H9 (cell line): ENCODE measurements at regions not wholly inside any gene's neighbourhood (a gene's known extent, or its start where the extent isn't known, plus 50 kb on each side); places are given as distances from the start of the nearest gene placed in this dataset.

Source experiments
- DNase-seq: peaks from one replicate; pipeline ENCODE4 v3.0.0-alpha.2; 2017
- H2AFZ ChIP-seq: one replicate; pipeline ENCODE4 v1.6.1; 2013; ENCODE audit warnings: mild to moderate bottlenecking, low read length, control low read depth, moderate library complexity
- H2AK5ac ChIP-seq: 2 replicates; pipeline ENCODE4 v1.6.1; 2013; ENCODE audit warnings: low read length, control low read depth, mixed read lengths; ENCODE audit not compliant: insufficient read length
- H2BK120ac ChIP-seq: one replicate; pipeline ENCODE4 v1.6.1; 2013; ENCODE audit warnings: low read depth, mild to moderate bottlenecking, low read length, control low read depth, inconsistent platforms; ENCODE audit not compliant: poor library complexity, severe bottlenecking
- H2BK12ac ChIP-seq: 2 replicates; pipeline ENCODE4 v1.6.1; 2013; ENCODE audit warnings: low read length, control low read depth, mixed read lengths, low read depth; ENCODE audit not compliant: insufficient read length
- H2BK15ac ChIP-seq: 2 replicates; pipeline ENCODE4 v1.6.1; 2013; ENCODE audit warnings: low read depth, low read length, control low read depth
- H2BK20ac ChIP-seq: one replicate; pipeline ENCODE4 v1.6.1; 2013; ENCODE audit warnings: low read depth, mild to moderate bottlenecking, low read length, control low read depth, inconsistent platforms; ENCODE audit not compliant: poor library complexity, severe bottlenecking
- H2BK5ac ChIP-seq: 2 replicates; pipeline ENCODE4 v1.6.1; 2013; ENCODE audit warnings: low read length, control low read depth, mixed read lengths; ENCODE audit not compliant: insufficient read length
- H3K14ac ChIP-seq: 2 replicates; pipeline ENCODE4 v1.6.1; 2013; ENCODE audit warnings: low read length, control low read depth; ENCODE audit not compliant: insufficient read depth
- H3K18ac ChIP-seq: 2 replicates; pipeline ENCODE4 v1.6.1; 2013; ENCODE audit warnings: low read depth, mild to moderate bottlenecking, mixed read lengths, low read length, control low read depth; ENCODE audit not compliant: insufficient read length
- H3K23ac ChIP-seq: 2 replicates; pipeline ENCODE4 v1.6.1; 2013; ENCODE audit warnings: low read length, control low read depth, mixed read lengths, low read depth; ENCODE audit not compliant: insufficient read length
- H3K23me2 ChIP-seq: 2 replicates; pipeline ENCODE4 v1.6.1; 2013; ENCODE audit warnings: low read depth, mild to moderate bottlenecking, mixed read lengths, low read length, control low read depth; ENCODE audit not compliant: insufficient read length, poor library complexity, severe bottlenecking
- H3K27ac ChIP-seq: 2 replicates; pipeline ENCODE4 v1.5.1; 2013; ENCODE audit warnings: low read length, control low read depth, mixed read lengths, low read depth; ENCODE audit not compliant: insufficient read length
- H3K27me3 ChIP-seq: 2 replicates; pipeline ENCODE4 v1.6.1; 2013; ENCODE audit warnings: low read length, control low read depth, inconsistent platforms; ENCODE audit not compliant: insufficient read depth
- H3K4ac ChIP-seq: 2 replicates; pipeline ENCODE4 v1.6.1; 2013; ENCODE audit warnings: low read depth, mild to moderate bottlenecking, control low read depth, inconsistent platforms, low read length, moderate library complexity
- H3K4me1 ChIP-seq: 2 replicates; pipeline ENCODE4 v1.6.1; 2013; ENCODE audit warnings: low read length, control low read depth, inconsistent platforms; ENCODE audit not compliant: insufficient read depth
- H3K4me2 ChIP-seq: 2 replicates; pipeline ENCODE4 v1.6.1; 2013; ENCODE audit warnings: low read length, control low read depth, mixed read lengths; ENCODE audit not compliant: insufficient read length, insufficient read depth
- H3K56ac ChIP-seq: 2 replicates; pipeline ENCODE4 v1.6.1; 2013; ENCODE audit warnings: low read depth, mild to moderate bottlenecking, mixed read lengths, low read length, control low read depth; ENCODE audit not compliant: insufficient read length
- H3K79me1 ChIP-seq: 2 replicates; pipeline ENCODE4 v1.6.1; 2013; ENCODE audit warnings: low read depth, mild to moderate bottlenecking, moderate library complexity, low read length, control low read depth, inconsistent platforms; ENCODE audit not compliant: insufficient read depth, poor library complexity, severe bottlenecking
- H3K79me2 ChIP-seq: 2 replicates; pipeline ENCODE4 v1.6.1; 2013; ENCODE audit warnings: low read length, control low read depth, inconsistent platforms; ENCODE audit not compliant: insufficient read depth
- H3K9ac ChIP-seq: 2 replicates; pipeline ENCODE4 v1.6.1; 2013; ENCODE audit warnings: low read length, control low read depth, mixed read lengths; ENCODE audit not compliant: insufficient read length; ENCODE audit errors: extremely low read depth
- H3K9me3 ChIP-seq: one replicate; pipeline ENCODE4 v1.6.1; 2013; ENCODE audit warnings: low read depth, low read length, inconsistent platforms; ENCODE audit not compliant: control insufficient read depth
- H3T11ph ChIP-seq: one replicate; pipeline ENCODE4 v1.6.1; 2013; ENCODE audit warnings: mild to moderate bottlenecking, low read length, control low read depth, inconsistent platforms
- H4K20me1 ChIP-seq: one replicate; pipeline ENCODE4 v1.6.1; 2013; ENCODE audit not compliant: control insufficient read depth, insufficient read length, insufficient read depth
- H4K5ac ChIP-seq: 2 replicates; pipeline ENCODE4 v1.6.1; 2013; ENCODE audit warnings: low read depth, mild to moderate bottlenecking, mixed read lengths, low read length, control low read depth; ENCODE audit not compliant: insufficient read length
- H4K8ac ChIP-seq: replicated peaks from 2 replicates; pipeline ENCODE4 v1.6.1; 2013; ENCODE audit warnings: low read length, control low read depth, mixed read lengths, low read depth; ENCODE audit not compliant: insufficient read length
- H4K91ac ChIP-seq: 2 replicates; pipeline ENCODE4 v1.6.1; 2013; ENCODE audit warnings: low read depth, mild to moderate bottlenecking, moderate library complexity, mixed read lengths, low read length, control low read depth; ENCODE audit not compliant: insufficient read length
- H3K27ac Mint-ChIP-seq, 3 experiments: 2 replicates in 2 of 3; 3 replicates in 1 of 3; pipeline ENCODE4 v1.8.0; 2020 to 2021; ENCODE audit warnings: mixed read lengths in 3 of 3, mild to moderate bottlenecking in 1 of 3, moderate library complexity in 1 of 3
- H3K27me3 Mint-ChIP-seq: 2 replicates; pipeline ENCODE4 v1.8.0; 2021; ENCODE audit warnings: low read depth, mild to moderate bottlenecking, moderate library complexity, mixed read lengths
- H3K36me3 Mint-ChIP-seq, 3 experiments: 2 replicates in 2 of 3; 3 replicates in 1 of 3; pipeline ENCODE4 v1.8.0; 2020 to 2021; ENCODE audit warnings: low read depth in 3 of 3, mixed read lengths in 3 of 3; ENCODE audit not compliant: insufficient read depth in 1 of 3
- H3K4me1 Mint-ChIP-seq, 2 experiments: 2 replicates each; pipeline ENCODE4 v1.8.0; 2020; ENCODE audit warnings: mixed read lengths in 2 of 2
- H3K4me3 Mint-ChIP-seq, 2 experiments: 2 replicates in 1 of 2; 3 replicates in 1 of 2; pipeline ENCODE4 v1.8.0; 2020 to 2021; ENCODE audit warnings: mild to moderate bottlenecking in 2 of 2, mixed read lengths in 2 of 2, moderate library complexity in 1 of 2
- H3K9me3 Mint-ChIP-seq, 2 experiments: 2 replicates in 1 of 2; 3 replicates in 1 of 2; pipeline ENCODE4 v1.8.0; 2020; ENCODE audit warnings: mild to moderate bottlenecking in 2 of 2, mixed read lengths in 2 of 2, moderate library complexity in 1 of 2
- CTCF ChIP-seq: fragments of 200-600 bp; sonication (generic); conservative IDR thresholded peaks from 3 replicates; pipeline ENCODE4 v1.8.0; 2021; ENCODE audit warnings: antibody characterized with exemption, mild to moderate bottlenecking
- WGBS: extraction: QIAGEN DNeasy Blood & Tissue Kit; methylation state at CpG from one replicate; pipeline ENCODE4 v1.1.7; 2013; ENCODE audit warnings: missing lambda C conversion rate, low lambda C conversion rate, mixed read lengths; ENCODE audit not compliant: insufficient read length; ENCODE audit errors: extremely low coverage; 5-methylcytosine and 5-hydroxymethylcytosine counted together

- Histone ChIP-seq H4K5ac (no peak overlapping the region), H2AFZ (no peak overlapping the region), H3K23ac (no peak overlapping the region), H3K27ac (no peak overlapping the region), H3K23me2 (no peaks in the 10 kb centered on the region), H2AK5ac (no peak overlapping the region), H3K9ac (no peak overlapping the region), H2BK5ac (no peak overlapping the region), H2BK120ac (no peak overlapping the region), H3K9me3 (no peaks in the 10 kb centered on the region), H3K79me1 (no peaks in the 10 kb centered on the region), H3K4ac (no peak overlapping the region), H3K4me2 (no peak overlapping the region), H3K27me3 (no peaks in the 10 kb centered on the region), H2BK20ac (no peak overlapping the region), H3K18ac (no peak overlapping the region), H4K20me1 (no peaks in the 10 kb centered on the region), H3K4me1 (no peaks in the 10 kb centered on the region), H4K8ac (no peak overlapping the region), H3K56ac (no peak overlapping the region), H3K14ac (no peak overlapping the region), H2BK12ac (no peak overlapping the region), H3T11ph (no peak overlapping the region), H3K79me2 (no peaks in the 10 kb centered on the region), H2BK15ac (no peak overlapping the region), H4K91ac (no peak overlapping the region)
- no CpG with 5 or more reads among the region's 3 CpGs for WGBS
- Mint-ChIP-seq H3K4me3 (no peak overlapping the region), H3K36me3 (no peaks in the 10 kb centered on the region), H3K4me1 (peaks cover 3 to 5% of the 10 kb centered on the region in 2 experiments; a peak in 3 of 4 replicates), H3K9me3 (no peaks in the 10 kb centered on the region), H3K27ac (no peak overlapping the region), H3K27me3 (no peaks in the 10 kb centered on the region)
- TF ChIP-seq CTCF = no peak
- DNase-seq = no peak
Measured at GRCh38 chr1:199319341-199319740, 680.5 kb downstream of the PTPRC start.
